ENCODE measurements at regions not wholly inside any gene's neighbourhood (a gene's known extent, or its start where the extent isn't known, plus 50 kb on each side); places are given as distances from the start of the nearest gene placed in this dataset.

- Histone ChIP-seq H3K27ac (no peak overlapping the region), H3K27me3 (ENCODE audit: insufficient read depth, low read depth) (peaks cover 55% of the 10 kb centered on the region), H3K4me2 (no peak overlapping the region), H3K9me3 (ENCODE audit: insufficient read depth, low read depth) (no peaks in the 10 kb centered on the region), H3K4me1 (replicated peaks; ENCODE audit: insufficient read depth) (0 out of 2 replicates have a peak, but pooled peaks cover 4% of the 10 kb centered on the region), H4K20me1 (ENCODE audit: insufficient read depth) (no peaks in the 10 kb centered on the region), H2AFZ (no peak overlapping the region), H3K79me2 (ENCODE audit: low read depth) (no peaks in the 10 kb centered on the region), H3K9me2 (ENCODE audit: insufficient read depth) (no peaks in the 10 kb centered on the region), H3K4me3 (no peak overlapping the region), H3F3A (ENCODE audit: insufficient read depth, low read depth) (no peaks in the 10 kb centered on the region), H3K36me3 (ENCODE audit: low read depth) (no peaks in the 10 kb centered on the region)
- BruUV-seq (replicated peaks): no TSS peak
- no peak for DNase-seq
- intact Hi-C loops (cut with micrococcal nuclease; ENCODE audit: unreplicated experiment): no loop called here
- ChIA-PET CTCF (no interaction called here), POLR2A (ENCODE audit: unreplicated experiment) (no interaction called here)
- TF ChIP-seq, protein P1, sequence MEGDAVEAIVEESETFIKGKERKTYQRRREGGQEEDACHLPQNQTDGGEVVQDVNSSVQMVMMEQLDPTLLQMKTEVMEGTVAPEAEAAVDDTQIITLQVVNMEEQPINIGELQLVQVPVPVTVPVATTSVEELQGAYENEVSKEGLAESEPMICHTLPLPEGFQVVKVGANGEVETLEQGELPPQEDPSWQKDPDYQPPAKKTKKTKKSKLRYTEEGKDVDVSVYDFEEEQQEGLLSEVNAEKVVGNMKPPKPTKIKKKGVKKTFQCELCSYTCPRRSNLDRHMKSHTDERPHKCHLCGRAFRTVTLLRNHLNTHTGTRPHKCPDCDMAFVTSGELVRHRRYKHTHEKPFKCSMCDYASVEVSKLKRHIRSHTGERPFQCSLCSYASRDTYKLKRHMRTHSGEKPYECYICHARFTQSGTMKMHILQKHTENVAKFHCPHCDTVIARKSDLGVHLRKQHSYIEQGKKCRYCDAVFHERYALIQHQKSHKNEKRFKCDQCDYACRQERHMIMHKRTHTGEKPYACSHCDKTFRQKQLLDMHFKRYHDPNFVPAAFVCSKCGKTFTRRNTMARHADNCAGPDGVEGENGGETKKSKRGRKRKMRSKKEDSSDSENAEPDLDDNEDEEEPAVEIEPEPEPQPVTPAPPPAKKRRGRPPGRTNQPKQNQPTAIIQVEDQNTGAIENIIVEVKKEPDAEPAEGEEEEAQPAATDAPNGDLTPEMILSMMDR (conservative IDR thresholded peaks at IDR 0.05): no peak
- TF ChIP-seq EZH2 (IDR thresholded peaks at IDR 0.05; ENCODE audit: low read depth): no peak
Measured at GRCh38 chr1:229097356-229097755, 173.6 kb upstream of the RAB4A start.

- Histone ChIP-seq H3K79me2 (ENCODE audit: low read depth) (no peaks in the 10 kb centered on the region), H3K9me3 (ENCODE audit: insufficient read depth, low read depth) (no peaks in the 10 kb centered on the region), H4K20me1 (ENCODE audit: insufficient read depth) (no peaks in the 10 kb centered on the region), H3K4me3 (no peak overlapping the region), H3K27ac (no peak overlapping the region), H3F3A (ENCODE audit: insufficient read depth, low read depth) (no peaks in the 10 kb centered on the region), H3K4me2 (no peak overlapping the region), H3K27me3 (ENCODE audit: insufficient read depth, low read depth) (peaks cover 64% of the 10 kb centered on the region), H2AFZ (no peak overlapping the region), H3K9me2 (ENCODE audit: insufficient read depth) (no peaks in the 10 kb centered on the region), H3K36me3 (ENCODE audit: low read depth) (no peaks in the 10 kb centered on the region), H3K4me1 (replicated peaks; ENCODE audit: insufficient read depth) (0 out of 2 replicates have a peak, but pooled peaks cover 4% of the 10 kb centered on the region)
- no peak for DNase-seq
- ChIA-PET CTCF (no interaction called here), POLR2A (ENCODE audit: unreplicated experiment) (no interaction called here)
- BruUV-seq (replicated peaks): no TSS peak
- intact Hi-C loops (cut with micrococcal nuclease; ENCODE audit: unreplicated experiment): no loop called here
- TF ChIP-seq, protein P1 (conservative IDR thresholded peaks at IDR 0.05): no peak
- TF ChIP-seq EZH2 (IDR thresholded peaks at IDR 0.05; ENCODE audit: low read depth): no peak
Measured at GRCh38 chr1:229098361-229098760, 172.6 kb upstream of the RAB4A start.

- H3K36me3 ChIP-seq (ENCODE audit: low read depth): no peaks in the 10 kb centered on the region
- ChIA-PET CTCF (no interaction called here), POLR2A (ENCODE audit: unreplicated experiment) (no interaction called here)
- intact Hi-C loops (cut with micrococcal nuclease; ENCODE audit: unreplicated experiment): no loop called here
- no peak overlapping the region for H2AFZ ChIP-seq
- H3K79me2 ChIP-seq (ENCODE audit: low read depth): no peaks in the 10 kb centered on the region
- H3F3A ChIP-seq (ENCODE audit: insufficient read depth, low read depth): no peaks in the 10 kb centered on the region
- H3K4me1 ChIP-seq (replicated peaks; ENCODE audit: insufficient read depth): 0 out of 2 replicates have a peak, but pooled peaks cover under 1% of the 10 kb centered on the region
- H4K20me1 ChIP-seq (ENCODE audit: insufficient read depth): no peaks in the 10 kb centered on the region
- H3K9me2 ChIP-seq (ENCODE audit: insufficient read depth): no peaks in the 10 kb centered on the region
- H3K4me3 ChIP-seq: no peak overlapping the region
- no TSS peak for BruUV-seq (replicated peaks)
- no peak overlapping the region for H3K27ac ChIP-seq
- H3K9me3 ChIP-seq (ENCODE audit: insufficient read depth, low read depth): no peaks in the 10 kb centered on the region
- no peak overlapping the region for H3K4me2 ChIP-seq
- DNase-seq: no peak
- H3K27me3 ChIP-seq (ENCODE audit: insufficient read depth, low read depth): peaks cover 71% of the 10 kb centered on the region
- TF ChIP-seq, protein P1 (conservative IDR thresholded peaks at IDR 0.05): no peak
- TF ChIP-seq EZH2 (IDR thresholded peaks at IDR 0.05; ENCODE audit: low read depth): no peak
Measured at GRCh38 chr1:229098903-229099578, 171.9 kb upstream of the RAB4A start.

Measured in PC-9 (cell line).